Mesenchymal stem cell (in vitro differentiated cells and primary cell): ENCODE measurements at regions not wholly inside any gene's neighbourhood (a gene's known extent, or its start where the extent isn't known, plus 50 kb on each side); places are given as distances from the start of the nearest gene placed in this dataset.

ENCODE experiments used
- DNase-seq: peaks from one replicate; pipeline ENCODE4 v3.0.0-alpha.2; 2013
- H2AFZ ChIP-seq: one replicate; pipeline ENCODE4 v1.6.1; 2013; ENCODE audit warnings: low read depth, mild to moderate bottlenecking, control low read depth, inconsistent platforms, low read length, moderate library complexity
- H2AK5ac ChIP-seq: 2 replicates; pipeline ENCODE4 v1.6.1; 2013; ENCODE audit warnings: low read length, moderate library complexity, mild to moderate bottlenecking, inconsistent platforms; ENCODE audit not compliant: severe bottlenecking
- H2BK120ac ChIP-seq: one replicate; pipeline ENCODE4 v1.6.1; 2013; ENCODE audit warnings: low read depth, mild to moderate bottlenecking, inconsistent platforms, low read length, moderate library complexity
- H2BK12ac ChIP-seq, 2 experiments: one replicate each; pipeline ENCODE4 v1.6.1; 2013; ENCODE audit warnings: inconsistent platforms in 2 of 2, low read length in 2 of 2, mild to moderate bottlenecking in 2 of 2, moderate library complexity in 2 of 2, control low read depth in 1 of 2
- H2BK15ac ChIP-seq: one replicate; pipeline ENCODE4 v1.6.1; 2013; ENCODE audit warnings: mild to moderate bottlenecking, low read depth, inconsistent platforms; ENCODE audit not compliant: poor library complexity, severe bottlenecking
- H2BK5ac ChIP-seq: 2 replicates; pipeline ENCODE4 v1.6.1; 2013; ENCODE audit warnings: low read depth, mild to moderate bottlenecking, low read length, control low read depth, inconsistent platforms; ENCODE audit not compliant: poor library complexity, severe bottlenecking
- H3K14ac ChIP-seq, 2 experiments: one replicate each; pipeline ENCODE4 v1.6.1; 2013; ENCODE audit warnings: inconsistent platforms in 2 of 2, low read length in 2 of 2, control low read depth in 1 of 2, mild to moderate bottlenecking in 1 of 2, moderate library complexity in 1 of 2
- H3K18ac ChIP-seq, 2 experiments: one replicate each; pipeline ENCODE4 v1.6.1; 2013; ENCODE audit warnings: inconsistent platforms in 2 of 2, low read length in 2 of 2, control low read depth in 1 of 2, low read depth in 1 of 2, mild to moderate bottlenecking in 1 of 2
- H3K23ac ChIP-seq, 2 experiments: one replicate each; pipeline ENCODE4 v1.6.1; 2013; ENCODE audit warnings: inconsistent platforms in 2 of 2, low read length in 2 of 2, mild to moderate bottlenecking in 2 of 2, moderate library complexity in 2 of 2, control low read depth in 1 of 2
- H3K27ac ChIP-seq: 2 replicates; pipeline ENCODE4 v1.5.1; 2013; ENCODE audit warnings: mild to moderate bottlenecking, moderate library complexity, low read length, control low read depth, inconsistent platforms; ENCODE audit not compliant: poor library complexity, severe bottlenecking
- H3K27me3 ChIP-seq, 2 experiments: 2 replicates each; pipeline versions ENCODE4 v1.6.1 to v1.7.0; 2013; ENCODE audit warnings: low read length in 2 of 2, mild to moderate bottlenecking in 2 of 2, moderate library complexity in 2 of 2, control low read depth in 1 of 2, inconsistent platforms in 1 of 2; ENCODE audit not compliant: control insufficient read depth in 1 of 2, insufficient read depth in 1 of 2
- H3K36me3 ChIP-seq, 2 experiments: 2 replicates each; pipeline versions ENCODE4 v1.6.1 to v1.7.0; 2013; ENCODE audit warnings: low read length in 2 of 2, control low read depth in 1 of 2, inconsistent platforms in 1 of 2, low read depth in 1 of 2, mild to moderate bottlenecking in 1 of 2; ENCODE audit not compliant: insufficient read depth in 2 of 2, control insufficient read depth in 1 of 2
- H3K4ac ChIP-seq, 2 experiments: one replicate each; pipeline ENCODE4 v1.6.1; 2013; ENCODE audit warnings: inconsistent platforms in 2 of 2, low read length in 2 of 2, mild to moderate bottlenecking in 2 of 2, moderate library complexity in 2 of 2, control low read depth in 1 of 2, low read depth in 1 of 2
- H3K4me1 ChIP-seq: 2 replicates; pipeline ENCODE4 v1.6.1; 2013; ENCODE audit warnings: low read depth, low read length, control low read depth; ENCODE audit not compliant: control insufficient read depth, insufficient read depth
- H3K4me2 ChIP-seq: 2 replicates; pipeline ENCODE4 v1.6.1; 2013; ENCODE audit warnings: low read length, mild to moderate bottlenecking, inconsistent platforms; ENCODE audit not compliant: poor library complexity, severe bottlenecking
- H3K4me3 ChIP-seq, 2 experiments: 2 replicates each; pipeline versions ENCODE4 v1.5.1 to v1.7.0; 2013; ENCODE audit warnings: low read length in 2 of 2, mild to moderate bottlenecking in 2 of 2, control low read depth in 1 of 2, low read depth in 1 of 2; ENCODE audit not compliant: insufficient read depth in 1 of 2
- H3K79me1 ChIP-seq: replicated peaks from 2 replicates; pipeline ENCODE4 v1.6.1; 2013; ENCODE audit warnings: mild to moderate bottlenecking, control low read depth, low read length, inconsistent platforms; ENCODE audit not compliant: poor library complexity, severe bottlenecking
- H3K9ac ChIP-seq: 2 replicates; pipeline ENCODE4 v1.7.0; 2013; ENCODE audit warnings: mild to moderate bottlenecking, low read length, moderate library complexity
- H3K9me3 ChIP-seq: 2 replicates; pipeline ENCODE4 v1.7.0; 2013; ENCODE audit warnings: mild to moderate bottlenecking, low read length; ENCODE audit not compliant: control insufficient read depth
- H4K8ac ChIP-seq: one replicate; pipeline ENCODE4 v1.6.1; 2013; ENCODE audit warnings: inconsistent platforms, mild to moderate bottlenecking, low read length, moderate library complexity
- H4K91ac ChIP-seq: one replicate; pipeline ENCODE4 v1.6.1; 2013; ENCODE audit warnings: mild to moderate bottlenecking, low read length, inconsistent platforms
- WGBS: methylation state at CpG from one replicate; pipeline ENCODE4 v1.1.7; 2013; ENCODE audit warnings: mixed read lengths; 5-methylcytosine and 5-hydroxymethylcytosine counted together

DNA sequence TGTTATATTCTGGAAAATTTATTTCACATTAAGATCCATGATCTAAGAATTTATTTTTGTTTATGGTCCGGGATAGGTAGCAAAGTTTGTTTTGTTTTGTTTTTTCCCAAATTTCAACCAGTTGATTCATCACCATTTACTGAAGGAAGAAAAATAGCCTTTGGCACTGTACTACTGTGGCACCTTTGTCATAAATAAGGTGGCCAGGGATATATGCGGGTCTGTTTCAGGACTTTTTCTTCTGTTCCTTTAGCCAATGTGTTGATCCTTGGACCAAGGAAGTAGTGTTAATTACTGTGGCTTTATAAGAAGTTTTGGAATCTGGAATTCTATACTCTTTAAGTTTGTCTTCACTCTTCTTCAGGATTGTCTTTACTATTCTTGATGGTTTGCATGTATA lies 171.7 kb downstream of the FAXC start:
- Histone ChIP-seq H3K27me3 (no peaks in the 10 kb centered on the region), H3K79me1 (no peaks in the 10 kb centered on the region), H3K4me2 (no peak overlapping the region), H3K14ac (no peak overlapping the region), H3K18ac (no peak overlapping the region), H3K4me3 (no peak overlapping the region), H2BK5ac (no peak overlapping the region), H3K4me1 (no peaks in the 10 kb centered on the region), H2BK15ac (no peak overlapping the region), H3K23ac (no peak overlapping the region), H4K8ac (no peak overlapping the region), H3K4ac (no peak overlapping the region), H3K36me3 (no peaks in the 10 kb centered on the region), H3K9ac (no peak overlapping the region), H3K27ac (no peak overlapping the region), H2BK12ac (no peak overlapping the region), H2AFZ (no peak overlapping the region), H2BK120ac (no peak overlapping the region), H2AK5ac (no peak overlapping the region), H3K9me3 (peaks cover 12% of the 10 kb centered on the region), H4K91ac (no peak overlapping the region)
- 88% methylated on average over 1 of the region's 2 CpGs for WGBS
- DNase-seq = no peak

DNA sequence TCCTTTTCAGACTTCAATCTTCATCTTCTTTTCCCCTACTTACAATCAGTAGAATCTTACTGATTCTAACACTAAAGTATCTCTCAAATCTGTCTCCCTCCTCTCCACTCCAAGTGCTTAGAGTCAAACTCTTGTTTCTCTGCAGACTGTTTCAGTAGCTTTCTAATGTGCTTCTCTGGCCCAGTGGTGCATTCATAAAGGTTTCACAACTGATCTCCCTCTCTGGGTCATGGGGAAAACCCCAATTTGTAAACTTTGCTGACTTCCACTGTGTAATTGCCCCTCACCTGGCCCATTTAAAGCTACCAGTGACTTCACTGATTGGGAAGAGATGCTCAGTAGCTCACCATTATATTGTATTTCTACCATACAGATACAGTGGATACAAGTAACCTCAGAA lies 183.6 kb downstream of the FAXC start:
- no peak for DNase-seq
- H2BK12ac ChIP-seq = no peak overlapping the region
- H2AFZ ChIP-seq = no peak overlapping the region

DNA sequence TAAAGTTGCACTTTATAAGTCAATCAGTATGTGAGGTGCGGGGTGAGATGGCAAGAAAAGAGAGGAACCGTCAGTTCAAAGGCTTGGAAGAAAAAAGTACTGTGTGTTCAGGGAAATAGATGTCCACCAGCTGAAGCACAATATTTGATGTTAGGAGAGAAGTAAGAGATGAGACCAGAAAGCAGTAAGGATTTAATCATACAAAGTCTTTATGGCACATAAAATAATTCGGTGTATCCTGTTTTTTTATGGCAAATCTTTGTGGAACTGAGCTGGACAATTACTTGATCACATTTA lies 197.2 kb downstream of the FAXC start:
- Histone ChIP-seq H2BK15ac (no peak overlapping the region), H2AK5ac (no peak overlapping the region), H3K27ac (no peak overlapping the region), H3K4me2 (no peak overlapping the region), H3K9ac (no peak overlapping the region), H2BK5ac (no peak overlapping the region), H2BK12ac (no peak overlapping the region), H3K79me1 (no peaks in the 10 kb centered on the region), H3K9me3 (no peaks in the 10 kb centered on the region), H3K23ac (no peak overlapping the region), H2BK120ac (no peak overlapping the region), H3K4me1 (no peaks in the 10 kb centered on the region), H3K36me3 (no peaks in the 10 kb centered on the region), H4K8ac (no peak overlapping the region), H4K91ac (no peak overlapping the region), H3K18ac (no peak overlapping the region), H3K4ac (no peak overlapping the region), H2AFZ (no peak overlapping the region), H3K27me3 (no peaks in the 10 kb centered on the region), H3K14ac (no peak overlapping the region), H3K4me3 (no peak overlapping the region)
- DNase-seq = no peak
- WGBS = 11% methylated on average over 3 of the region's 3 CpGs

More for the DNA sequence above, 183.6 kb downstream of the FAXC start:
- H3K23ac ChIP-seq = no peak overlapping the region
- H3K4me2 ChIP-seq = no peak overlapping the region
- no peaks in the 10 kb centered on the region for H3K27me3 ChIP-seq
- no peak overlapping the region for H3K9ac ChIP-seq
- no peak overlapping the region for H3K27ac ChIP-seq
- H3K18ac ChIP-seq = no peak overlapping the region
- H3K36me3 ChIP-seq = no peaks in the 10 kb centered on the region
- H4K91ac ChIP-seq = no peak overlapping the region
- no peak overlapping the region for H3K4me3 ChIP-seq
- H2BK5ac ChIP-seq = no peak overlapping the region
- H2BK120ac ChIP-seq = no peak overlapping the region
- H2BK15ac ChIP-seq = no peak overlapping the region
- no peak overlapping the region for H3K14ac ChIP-seq
- no peaks in the 10 kb centered on the region for H3K79me1 ChIP-seq
- H3K4me1 ChIP-seq = no peaks in the 10 kb centered on the region
- H4K8ac ChIP-seq = no peak overlapping the region
- no peak overlapping the region for H3K4ac ChIP-seq
- no peaks in the 10 kb centered on the region for H3K9me3 ChIP-seq
- H2AK5ac ChIP-seq = no peak overlapping the region

DNA sequence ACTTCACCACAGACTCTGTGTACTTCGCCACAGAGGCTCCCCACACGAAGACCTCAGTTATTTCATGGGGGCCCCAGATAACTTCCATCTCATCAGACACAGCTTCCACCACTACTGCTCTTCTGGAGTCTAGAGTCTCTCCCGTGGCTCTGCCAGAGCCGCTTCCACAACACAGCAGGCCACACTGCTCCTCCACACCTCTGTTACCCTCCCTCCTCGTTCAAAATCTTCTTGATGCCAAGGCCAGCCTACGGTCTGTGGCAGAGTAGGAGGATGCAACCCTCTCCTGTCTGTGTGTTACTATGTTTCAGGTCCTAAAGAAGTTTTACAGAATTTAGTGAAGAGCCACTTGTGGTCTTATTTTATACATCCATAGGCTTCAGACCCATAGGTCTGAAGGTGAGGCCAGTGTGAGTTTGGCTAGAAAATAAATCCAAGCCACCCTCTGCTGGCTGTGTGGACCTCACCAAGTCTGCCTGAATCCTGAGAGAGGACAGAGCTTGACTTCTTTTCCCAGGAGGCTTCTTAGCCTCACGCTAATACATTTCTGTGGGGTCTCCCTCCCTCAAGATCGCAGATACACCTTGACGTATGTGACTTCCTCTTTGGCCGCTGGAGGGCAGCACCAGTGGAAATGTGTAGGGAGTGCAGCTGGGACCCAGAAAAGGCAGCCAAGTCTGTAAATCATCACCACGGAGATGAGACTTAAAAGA lies 197.7 kb downstream of the FAXC start:
- Histone ChIP-seq H2AK5ac (no peak overlapping the region), H3K18ac (no peak overlapping the region), H3K9ac (no peak overlapping the region), H2AFZ (no peak overlapping the region), H3K14ac (no peak overlapping the region), H4K91ac (no peak overlapping the region), H3K36me3 (no peaks in the 10 kb centered on the region), H3K4ac (no peak overlapping the region), H4K8ac (no peak overlapping the region), H3K9me3 (no peaks in the 10 kb centered on the region), H2BK12ac (no peak overlapping the region), H3K4me1 (no peaks in the 10 kb centered on the region), H3K23ac (no peak overlapping the region), H3K4me2 (no peak overlapping the region), H2BK120ac (no peak overlapping the region), H3K4me3 (no peak overlapping the region), H3K27ac (no peak overlapping the region), H2BK15ac (no peak overlapping the region), H2BK5ac (no peak overlapping the region), H3K79me1 (no peaks in the 10 kb centered on the region), H3K27me3 (no peaks in the 10 kb centered on the region)
- DNase-seq = peak; percentile 10
- WGBS = 29% methylated on average over 9 of the region's 11 CpGs
